ENCODE measurements at regions not wholly inside any gene's neighbourhood (a gene's known extent, or its start where the extent isn't known, plus 50 kb on each side); places are given as distances from the start of the nearest gene placed in this dataset.

DNA sequence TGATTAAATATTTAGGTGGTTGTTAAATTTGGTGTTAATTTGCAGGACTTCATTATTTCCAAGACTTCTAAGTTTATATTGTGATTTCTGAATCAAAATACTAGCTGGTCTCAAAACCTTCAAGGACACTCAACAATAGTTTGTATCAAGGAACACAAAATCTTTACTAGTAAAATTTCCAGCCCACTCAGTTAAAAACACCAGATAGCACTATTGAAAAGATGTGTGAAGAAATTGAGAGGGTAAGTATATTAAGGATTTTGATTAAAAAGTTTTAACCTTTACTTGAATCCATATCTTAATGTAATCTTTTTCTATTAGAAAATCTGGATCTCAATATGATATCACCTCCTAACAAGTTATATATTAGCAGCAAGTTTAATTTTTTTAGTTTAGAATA, 89.3 kb upstream of the UGT8 start:
- Histone ChIP-seq H3K27me3 (ENCODE audit: insufficient read depth, low read depth, severe bottlenecking) (no peaks in the 10 kb centered on the region), H3K27ac (no peak overlapping the region), H3K9me3 (ENCODE audit: severe bottlenecking) (no peaks in the 10 kb centered on the region), H3K4me3 (ENCODE audit: low read depth, low read length) (no peak overlapping the region), H3K36me3 (no peaks in the 10 kb centered on the region)
- no peak for DNase-seq
- TF ChIP-seq, protein P1, sequence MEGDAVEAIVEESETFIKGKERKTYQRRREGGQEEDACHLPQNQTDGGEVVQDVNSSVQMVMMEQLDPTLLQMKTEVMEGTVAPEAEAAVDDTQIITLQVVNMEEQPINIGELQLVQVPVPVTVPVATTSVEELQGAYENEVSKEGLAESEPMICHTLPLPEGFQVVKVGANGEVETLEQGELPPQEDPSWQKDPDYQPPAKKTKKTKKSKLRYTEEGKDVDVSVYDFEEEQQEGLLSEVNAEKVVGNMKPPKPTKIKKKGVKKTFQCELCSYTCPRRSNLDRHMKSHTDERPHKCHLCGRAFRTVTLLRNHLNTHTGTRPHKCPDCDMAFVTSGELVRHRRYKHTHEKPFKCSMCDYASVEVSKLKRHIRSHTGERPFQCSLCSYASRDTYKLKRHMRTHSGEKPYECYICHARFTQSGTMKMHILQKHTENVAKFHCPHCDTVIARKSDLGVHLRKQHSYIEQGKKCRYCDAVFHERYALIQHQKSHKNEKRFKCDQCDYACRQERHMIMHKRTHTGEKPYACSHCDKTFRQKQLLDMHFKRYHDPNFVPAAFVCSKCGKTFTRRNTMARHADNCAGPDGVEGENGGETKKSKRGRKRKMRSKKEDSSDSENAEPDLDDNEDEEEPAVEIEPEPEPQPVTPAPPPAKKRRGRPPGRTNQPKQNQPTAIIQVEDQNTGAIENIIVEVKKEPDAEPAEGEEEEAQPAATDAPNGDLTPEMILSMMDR (IDR thresholded peaks at IDR 0.05; ENCODE audit: low read depth, low read length): no peak

DNA sequence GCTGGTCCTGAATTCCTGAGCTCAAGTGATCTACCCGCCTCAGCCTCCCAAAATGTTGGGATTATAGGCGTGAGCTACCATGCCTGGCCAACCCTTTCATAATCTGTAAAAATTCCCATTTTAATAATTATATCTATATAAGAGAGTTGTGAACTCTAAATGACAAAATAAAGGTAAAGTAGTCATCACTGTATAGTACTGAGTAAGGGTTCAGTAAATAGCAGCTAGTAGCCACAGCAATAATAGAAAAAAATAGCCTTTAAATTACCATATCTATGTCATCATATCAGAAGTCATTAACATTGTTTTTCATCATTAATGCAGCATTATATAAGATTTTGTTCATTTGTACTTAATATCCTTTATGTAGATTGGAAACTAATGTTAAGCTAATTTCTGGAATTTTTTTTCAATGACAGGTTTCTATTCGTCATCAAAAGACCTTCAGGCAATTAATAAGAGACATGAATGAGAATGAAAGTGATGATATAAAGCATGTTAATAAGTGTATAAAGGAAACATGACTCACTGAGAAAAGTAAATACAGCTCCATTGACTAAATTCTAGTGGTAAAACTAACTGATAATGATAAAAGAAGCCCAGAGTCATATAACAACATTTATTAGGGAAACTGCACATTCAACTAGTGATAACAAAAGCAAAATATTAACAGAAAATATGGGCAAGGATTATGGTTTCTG, 85.9 kb upstream of the UGT8 start:
- Histone ChIP-seq H3K4me3 (ENCODE audit: low read depth, low read length) (no peak overlapping the region), H3K9me3 (ENCODE audit: severe bottlenecking) (no peaks in the 10 kb centered on the region), H3K27me3 (ENCODE audit: insufficient read depth, low read depth, severe bottlenecking) (no peaks in the 10 kb centered on the region), H3K27ac (no peak overlapping the region), H3K36me3 (no peaks in the 10 kb centered on the region)
- TF ChIP-seq, protein P1 (IDR thresholded peaks at IDR 0.05; ENCODE audit: low read depth, low read length): no peak
- no peak for DNase-seq

GRCh38 chr4:114519368-114519767, 79.2 kb upstream of the UGT8 start:
- Histone ChIP-seq H3K27me3 (ENCODE audit: insufficient read depth, low read depth, severe bottlenecking) (no peaks in the 10 kb centered on the region), H3K36me3 (no peaks in the 10 kb centered on the region), H3K4me3 (ENCODE audit: low read depth, low read length) (no peak overlapping the region), H3K27ac (no peak overlapping the region), H3K9me3 (ENCODE audit: severe bottlenecking) (no peaks in the 10 kb centered on the region)
- TF ChIP-seq, protein P1 (IDR thresholded peaks at IDR 0.05; ENCODE audit: low read depth, low read length): no peak
- DNase-seq: no peak

DNA sequence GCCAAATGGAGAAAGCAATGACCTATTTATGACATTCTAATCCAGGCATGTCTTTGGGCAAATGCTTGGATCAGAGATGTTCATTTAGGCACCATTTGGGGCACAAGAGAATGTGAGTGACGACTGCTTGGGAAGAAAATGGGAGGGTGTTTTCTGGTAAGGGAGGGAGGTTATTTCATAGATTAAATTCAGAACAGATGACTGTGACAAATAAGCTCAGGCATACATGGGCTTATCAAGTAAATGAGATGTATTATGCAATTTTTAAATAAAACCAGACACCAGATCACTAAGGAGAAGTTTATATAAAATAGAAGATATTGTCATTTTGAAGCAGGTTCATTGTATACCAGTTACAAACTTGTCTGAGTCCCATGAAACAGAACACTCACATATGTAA, 71.4 kb upstream of the UGT8 start:
- TF ChIP-seq, protein P1 (IDR thresholded peaks at IDR 0.05; ENCODE audit: low read depth, low read length): no peak
- DNase-seq: no peak
- Histone ChIP-seq H3K9me3 (ENCODE audit: severe bottlenecking) (peaks cover 4% of the 10 kb centered on the region), H3K27me3 (ENCODE audit: insufficient read depth, low read depth, severe bottlenecking) (no peaks in the 10 kb centered on the region), H3K4me3 (ENCODE audit: low read depth, low read length) (no peak overlapping the region), H3K27ac (peak overlapping the region; percentile 47), H3K36me3 (no peaks in the 10 kb centered on the region)

DNA sequence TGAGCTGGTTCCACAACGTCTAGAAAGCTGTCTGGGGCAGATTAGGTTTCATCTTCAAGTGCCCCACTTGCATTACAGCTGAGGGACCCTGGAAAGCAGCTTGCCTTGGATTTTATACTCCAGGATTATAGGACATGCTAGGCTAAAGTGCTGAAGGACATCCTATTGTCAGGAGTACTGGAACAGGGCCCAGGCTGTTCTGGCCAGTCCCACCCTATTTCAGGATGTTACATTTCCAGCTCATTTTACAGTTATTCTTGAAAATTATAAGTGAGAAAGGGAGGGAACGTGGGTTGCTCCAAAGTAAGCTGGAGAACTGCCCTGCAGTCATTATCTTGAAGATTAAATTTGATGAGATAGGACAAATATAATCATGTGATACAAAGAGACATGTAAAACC, 71.0 kb upstream of the UGT8 start:
- peak; percentile 69 for DNase-seq
- no peak overlapping the region for H3K4me3 ChIP-seq (ENCODE audit: low read depth, low read length)
- H3K27me3 ChIP-seq (ENCODE audit: insufficient read depth, low read depth, severe bottlenecking): no peaks in the 10 kb centered on the region
- no peaks in the 10 kb centered on the region for H3K36me3 ChIP-seq
- TF ChIP-seq, protein P1 (IDR thresholded peaks at IDR 0.05; ENCODE audit: low read depth, low read length): no peak
- peaks cover 4% of the 10 kb centered on the region for H3K9me3 ChIP-seq (ENCODE audit: severe bottlenecking)
- H3K27ac ChIP-seq: peak overlapping the region; percentile 47

GRCh38 chr4:114535725-114536124, 62.9 kb upstream of the UGT8 start:
- H3K36me3 ChIP-seq: no peaks in the 10 kb centered on the region
- H3K27ac ChIP-seq: no peak overlapping the region
- TF ChIP-seq, protein P1 (IDR thresholded peaks at IDR 0.05; ENCODE audit: low read depth, low read length): no peak
- H3K27me3 ChIP-seq (ENCODE audit: insufficient read depth, low read depth, severe bottlenecking): no peaks in the 10 kb centered on the region
- no peak for DNase-seq
- no peak overlapping the region for H3K4me3 ChIP-seq (ENCODE audit: low read depth, low read length)
- H3K9me3 ChIP-seq (ENCODE audit: severe bottlenecking): no peaks in the 10 kb centered on the region

Measured in WERI-Rb-1 (cell line).